Activated B cell treated with CpG ODN at 0.5 μM for 24 hours (primary cell): ENCODE measurements at regions not wholly inside any gene's neighbourhood (a gene's known extent, or its start where the extent isn't known, plus 50 kb on each side); places are given as distances from the start of the nearest gene placed in this dataset.

Source experiments
- ATAC-seq: fragments of 200-7000 bp; cut with Tn5 transposase; one replicate; pipeline ENCODE4 v1.10.0; 2021; ENCODE audit warnings: low read depth, mild to moderate bottlenecking, moderate library complexity
- CTCF ChIA-PET: fragments of 350-600 bp; sonication (Branson Sonifier 250); formaldehyde crosslinking; loops from one replicate; lab custom pipeline; 2021; ENCODE audit warnings: antibody characterized with exemption; lab: Charles Lee
- POLR2A ChIA-PET: fragments of 350-600 bp; sonication (Branson Sonifier 250); formaldehyde crosslinking; loops from one replicate; lab custom pipeline; 2021; ENCODE audit warnings: antibody characterized with exemption; lab: Charles Lee
- DNase-seq: peaks from one replicate; pipeline ENCODE4 v3.0.0; 2022
- H3K27ac Mint-ChIP-seq: one replicate; pipeline ENCODE4 v1.8.0; 2020; ENCODE audit warnings: mixed read lengths
- H3K27me3 Mint-ChIP-seq: one replicate; pipeline ENCODE4 v1.8.0; 2021; ENCODE audit warnings: mixed read lengths
- H3K36me3 Mint-ChIP-seq: one replicate; pipeline ENCODE4 v1.8.0; 2021; ENCODE audit warnings: low read depth, mixed read lengths
- H3K4me1 Mint-ChIP-seq: one replicate; pipeline ENCODE4 v1.8.0; 2021; ENCODE audit warnings: mixed read lengths
- H3K4me3 Mint-ChIP-seq: one replicate; pipeline ENCODE4 v1.8.0; 2020; ENCODE audit warnings: mild to moderate bottlenecking, mixed read lengths
- H3K9me3 Mint-ChIP-seq: one replicate; pipeline ENCODE4 v1.8.0; 2020; ENCODE audit warnings: mixed read lengths
- intact Hi-C: fragments of 100-400 bp; cut with micrococcal nuclease; formaldehyde crosslinking; loops from one replicate; pipeline ENCODE4 v1.15.1; 2024
- TF ChIP-seq, protein P1 (sequence below): fragments of 200-600 bp; IDR thresholded peaks from one replicate; pipeline ENCODE4 v1.8.0; 2022; ENCODE audit warnings: antibody characterized with exemption, mild to moderate bottlenecking

- Mint-ChIP-seq H3K27ac (no peak overlapping the region), H3K4me3 (no peak overlapping the region), H3K36me3 (no peaks in the 10 kb centered on the region), H3K27me3 (no peaks in the 10 kb centered on the region), H3K9me3 (no peaks in the 10 kb centered on the region), H3K4me1 (no peaks in the 10 kb centered on the region)
- TF ChIP-seq, protein P1, sequence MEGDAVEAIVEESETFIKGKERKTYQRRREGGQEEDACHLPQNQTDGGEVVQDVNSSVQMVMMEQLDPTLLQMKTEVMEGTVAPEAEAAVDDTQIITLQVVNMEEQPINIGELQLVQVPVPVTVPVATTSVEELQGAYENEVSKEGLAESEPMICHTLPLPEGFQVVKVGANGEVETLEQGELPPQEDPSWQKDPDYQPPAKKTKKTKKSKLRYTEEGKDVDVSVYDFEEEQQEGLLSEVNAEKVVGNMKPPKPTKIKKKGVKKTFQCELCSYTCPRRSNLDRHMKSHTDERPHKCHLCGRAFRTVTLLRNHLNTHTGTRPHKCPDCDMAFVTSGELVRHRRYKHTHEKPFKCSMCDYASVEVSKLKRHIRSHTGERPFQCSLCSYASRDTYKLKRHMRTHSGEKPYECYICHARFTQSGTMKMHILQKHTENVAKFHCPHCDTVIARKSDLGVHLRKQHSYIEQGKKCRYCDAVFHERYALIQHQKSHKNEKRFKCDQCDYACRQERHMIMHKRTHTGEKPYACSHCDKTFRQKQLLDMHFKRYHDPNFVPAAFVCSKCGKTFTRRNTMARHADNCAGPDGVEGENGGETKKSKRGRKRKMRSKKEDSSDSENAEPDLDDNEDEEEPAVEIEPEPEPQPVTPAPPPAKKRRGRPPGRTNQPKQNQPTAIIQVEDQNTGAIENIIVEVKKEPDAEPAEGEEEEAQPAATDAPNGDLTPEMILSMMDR = no peak
- intact Hi-C loops = no loop called here
- ATAC-seq (no peak), DNase-seq (no peak)
- ChIA-PET POLR2A (no interaction called here), CTCF (no interaction called here)
Observed at GRCh38 chr2:15084826-15085489, 452.4 kb downstream of the LRATD1 start.

DNA sequence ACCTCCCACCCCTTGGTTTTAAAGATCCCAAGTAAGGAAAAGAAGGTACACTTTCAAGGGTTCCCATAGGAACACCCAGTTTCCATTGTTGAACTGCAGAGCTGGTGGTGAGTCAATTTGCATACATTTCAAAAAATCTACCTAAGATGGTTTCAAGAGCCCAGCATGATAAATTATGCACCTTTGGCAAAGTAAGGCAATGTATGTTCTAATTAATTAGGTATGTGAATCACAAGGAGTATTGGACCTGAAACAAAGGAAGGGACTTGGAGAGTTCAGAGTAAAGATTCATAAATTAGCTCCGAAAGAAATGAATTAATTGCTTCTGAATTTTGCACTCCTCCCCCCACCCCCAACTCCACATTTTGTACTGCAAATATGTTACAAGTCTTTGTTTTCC, 459.7 kb downstream of the LRATD1 start:
- TF ChIP-seq, protein P1 = no peak
- POLR2A ChIA-PET = no interaction called here
- Mint-ChIP-seq H3K4me1 (no peaks in the 10 kb centered on the region), H3K4me3 (no peak overlapping the region), H3K27ac (no peak overlapping the region), H3K36me3 (no peaks in the 10 kb centered on the region), H3K27me3 (no peaks in the 10 kb centered on the region), H3K9me3 (no peaks in the 10 kb centered on the region)
- DNase-seq = no peak
- CTCF ChIA-PET = no interaction called here
- no peak for ATAC-seq
- intact Hi-C loops = no loop called here

- no peaks in the 10 kb centered on the region for H3K36me3 Mint-ChIP-seq
- no peaks in the 10 kb centered on the region for H3K27me3 Mint-ChIP-seq
- no peaks in the 10 kb centered on the region for H3K4me1 Mint-ChIP-seq
- ChIA-PET POLR2A (no interaction called here), CTCF (no interaction called here)
- TF ChIP-seq, protein P1 = no peak
- no peak overlapping the region for H3K27ac Mint-ChIP-seq
- intact Hi-C loops = no loop called here
- H3K9me3 Mint-ChIP-seq = no peaks in the 10 kb centered on the region
- no peak overlapping the region for H3K4me3 Mint-ChIP-seq
- ATAC-seq = no peak
- no peak for DNase-seq
Observed at GRCh38 chr2:15092691-15093090, 460.2 kb downstream of the LRATD1 start.

DNA sequence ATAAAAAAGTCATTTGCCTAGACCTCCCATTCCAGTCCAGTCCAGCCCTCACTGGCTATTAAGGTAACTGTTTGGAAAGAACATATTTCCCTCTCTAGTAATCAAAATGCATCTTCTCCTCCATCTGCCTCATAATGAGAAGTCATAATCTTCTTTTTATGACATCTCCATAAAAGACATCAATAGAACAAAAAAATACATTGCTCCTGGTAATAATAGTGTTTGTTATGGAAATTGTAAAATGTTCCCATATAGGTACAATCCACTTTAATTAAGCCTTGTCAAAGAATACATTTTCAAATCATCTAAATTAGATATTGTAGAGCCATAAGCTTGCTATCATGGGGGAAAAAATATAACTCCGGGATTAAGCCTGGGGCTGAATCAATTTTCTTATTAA, 461.6 kb downstream of the LRATD1 start:
- ATAC-seq (no peak), DNase-seq (no peak)
- no peaks in the 10 kb centered on the region for H3K9me3 Mint-ChIP-seq
- POLR2A ChIA-PET = no interaction called here
- TF ChIP-seq, protein P1 = no peak
- no peaks in the 10 kb centered on the region for H3K27me3 Mint-ChIP-seq
- CTCF ChIA-PET = no interaction called here
- intact Hi-C loops = no loop called here
- H3K36me3 Mint-ChIP-seq = no peaks in the 10 kb centered on the region
- H3K4me1 Mint-ChIP-seq = no peaks in the 10 kb centered on the region
- H3K27ac Mint-ChIP-seq = no peak overlapping the region
- no peak overlapping the region for H3K4me3 Mint-ChIP-seq

DNA sequence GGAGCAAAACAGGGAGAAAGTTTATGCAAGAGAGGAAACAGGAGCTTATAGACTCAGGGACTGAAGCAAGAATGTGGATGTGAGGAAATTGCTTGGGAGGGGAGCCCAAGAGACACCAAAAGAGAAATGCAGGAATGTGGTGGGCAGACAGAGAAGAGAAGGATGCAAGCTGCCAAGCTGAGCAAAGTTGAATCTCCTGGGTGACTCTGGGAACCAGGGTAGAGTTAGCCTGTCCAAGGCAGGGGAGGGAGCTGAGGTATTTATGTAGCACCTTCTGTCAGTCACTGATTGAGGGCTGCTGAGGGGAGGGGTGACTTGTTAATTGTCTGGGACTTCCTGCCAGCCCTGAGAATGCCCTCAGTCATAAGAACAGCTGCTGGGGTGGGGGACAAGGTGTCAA, 464.3 kb downstream of the NBAS start:
- Mint-ChIP-seq H3K36me3 (no peaks in the 10 kb centered on the region), H3K9me3 (no peaks in the 10 kb centered on the region), H3K4me1 (no peaks in the 10 kb centered on the region), H3K4me3 (no peak overlapping the region), H3K27me3 (no peaks in the 10 kb centered on the region), H3K27ac (no peak overlapping the region)
- POLR2A ChIA-PET = no interaction called here
- CTCF ChIA-PET = no interaction called here
- no peak for DNase-seq
- no peak for ATAC-seq
- intact Hi-C loops = no loop called here
- TF ChIP-seq, protein P1 = no peak
